NOMO-1 treated with DMSO at 0.1 percent for 48 hours (cell line): ENCODE measurements at regions not wholly inside any gene's neighbourhood (a gene's known extent, or its start where the extent isn't known, plus 50 kb on each side); places are given as distances from the start of the nearest gene placed in this dataset.

Experiments
- DNase-seq: peaks from one replicate; lab custom pipeline; 2025; ENCODE audit not compliant: unreplicated experiment; lab: John Stamatoyannopoulos, UW

DNA sequence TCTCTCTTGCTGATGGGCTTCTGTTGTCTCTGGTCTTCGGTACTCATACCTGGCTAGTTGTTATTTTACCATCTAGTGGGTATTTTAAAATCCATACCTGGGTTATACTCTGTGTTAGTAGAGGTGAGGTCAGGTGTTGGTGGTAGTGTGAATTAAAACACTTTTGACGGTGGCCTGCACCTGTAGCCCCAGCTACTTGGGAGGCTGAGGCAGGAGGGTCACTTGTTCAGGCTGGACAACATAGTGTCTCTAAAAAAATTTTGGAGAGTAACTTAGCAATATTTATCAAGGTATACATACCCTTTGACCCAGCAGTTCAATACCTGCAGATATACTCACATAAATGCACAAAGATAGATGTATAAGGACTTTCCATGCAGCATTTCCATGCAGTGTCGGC is 55.4 kb downstream of the GSX1 start:
- DNase-seq, result no peak

DNA sequence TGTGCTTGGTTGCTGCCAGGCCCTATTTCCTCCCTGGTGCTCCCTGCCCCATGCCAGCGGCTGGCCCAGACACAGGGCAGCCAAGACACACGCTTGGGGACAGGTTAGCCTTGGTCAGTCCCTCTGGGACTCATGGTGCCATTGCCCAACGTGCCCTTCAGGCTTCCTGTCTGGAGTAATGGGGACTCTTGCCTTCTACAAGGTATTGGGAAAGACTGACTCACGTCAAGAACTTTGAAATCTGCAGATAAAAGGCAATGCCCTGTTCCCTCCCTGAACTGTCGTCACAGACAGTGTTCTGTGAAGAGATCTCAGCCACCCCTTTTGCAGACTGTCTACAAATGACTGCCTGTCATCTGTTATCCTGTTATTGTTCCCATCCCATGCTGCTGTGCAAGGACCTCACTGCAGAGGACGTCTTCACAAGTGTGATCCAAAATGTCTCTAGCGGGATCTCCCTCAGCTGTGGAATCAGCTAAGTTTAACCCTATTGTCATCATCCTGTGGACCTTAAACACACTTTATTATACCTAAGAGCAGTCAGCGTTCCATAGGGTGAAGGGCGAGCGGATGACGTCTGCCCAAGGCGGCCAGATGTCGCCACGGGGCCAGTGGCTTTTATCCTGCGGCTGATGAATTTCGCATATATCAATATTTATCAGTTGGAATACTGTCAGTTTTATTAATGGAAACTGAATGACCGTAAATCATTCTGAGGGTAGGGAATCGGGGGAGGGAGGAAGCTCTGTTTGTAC is 59.0 kb downstream of the GSX1 start:
- DNase-seq, result peak; percentile 18

DNA sequence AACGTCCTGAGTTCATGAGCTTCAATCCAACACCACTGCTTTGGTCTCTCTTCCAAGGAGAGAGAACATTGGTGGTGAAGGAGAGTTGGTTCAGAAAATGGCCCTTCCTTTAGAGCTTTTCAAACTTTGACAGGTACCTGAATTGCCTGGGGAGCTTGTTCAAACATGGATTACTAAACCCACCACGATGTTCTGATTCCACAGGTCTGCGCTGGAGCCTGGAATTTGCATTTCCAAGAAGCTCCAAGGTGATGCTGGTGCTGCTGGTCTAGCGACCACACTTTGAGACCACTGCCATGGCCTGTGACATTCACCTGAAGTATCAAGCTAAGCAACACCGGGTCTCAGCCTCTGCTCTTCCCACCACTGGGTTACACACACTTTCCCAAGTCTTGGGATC is 60.2 kb downstream of the GSX1 start:
- no peak for DNase-seq

DNA sequence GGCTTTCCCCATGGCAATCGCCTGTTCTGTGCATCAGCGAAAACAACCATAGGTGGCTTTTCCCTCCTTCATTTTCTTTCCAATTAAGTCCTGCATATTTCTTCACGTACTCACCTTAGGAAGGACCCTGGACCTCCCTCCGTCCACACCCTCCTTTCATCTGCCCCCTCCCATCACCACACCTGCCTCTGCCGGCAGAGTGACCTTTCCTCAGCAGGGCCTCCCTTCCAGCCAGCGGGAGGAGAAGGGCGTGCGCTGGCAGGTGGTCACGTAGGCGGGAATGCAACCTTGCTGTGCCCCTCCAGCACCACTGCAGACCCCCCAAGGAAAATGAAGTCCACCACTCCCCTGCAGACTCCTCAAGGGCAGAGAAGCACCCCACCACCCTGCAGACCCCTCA is 61.1 kb downstream of the GSX1 start:
- DNase-seq, result no peak

DNA sequence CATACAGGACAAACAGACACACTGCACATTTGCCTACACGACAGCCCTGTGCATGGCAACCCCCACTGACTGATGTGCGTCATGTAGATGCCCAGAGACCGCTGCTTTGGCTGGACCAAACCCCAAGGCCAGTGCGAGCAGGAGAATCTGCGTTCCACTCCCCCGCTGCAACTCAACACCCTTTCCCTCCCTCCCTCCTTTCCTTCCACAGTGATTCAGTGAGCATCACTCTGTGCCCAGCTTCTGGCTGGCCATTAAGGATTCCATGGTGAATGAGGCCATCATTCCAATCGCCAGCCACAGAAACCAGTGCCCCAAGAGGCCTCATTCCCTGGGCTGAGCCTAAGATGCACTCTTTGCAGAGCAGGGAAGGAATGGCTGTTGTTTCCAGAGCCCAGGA is 61.6 kb downstream of the GSX1 start:
- DNase-seq, result no peak

DNA sequence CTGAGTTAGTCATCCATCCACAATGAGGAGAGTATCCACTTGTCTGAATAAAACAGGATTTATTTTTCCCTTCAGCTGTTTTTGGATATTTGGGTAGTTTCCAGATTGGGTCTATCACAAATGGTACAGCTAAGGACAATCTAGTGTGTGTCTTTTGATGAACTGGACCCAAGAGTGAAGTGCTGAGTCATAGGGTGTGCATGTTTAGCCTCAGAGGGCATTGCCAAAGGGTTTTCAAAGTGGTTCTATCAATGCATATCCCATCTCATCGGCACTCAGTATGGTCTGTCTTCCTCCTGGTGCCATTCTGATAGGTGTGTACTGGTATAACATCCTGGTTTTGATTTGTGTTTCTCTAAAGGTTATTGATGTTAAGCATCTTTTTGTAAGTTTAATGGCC is 62.3 kb downstream of the GSX1 start:
- no peak for DNase-seq

DNA sequence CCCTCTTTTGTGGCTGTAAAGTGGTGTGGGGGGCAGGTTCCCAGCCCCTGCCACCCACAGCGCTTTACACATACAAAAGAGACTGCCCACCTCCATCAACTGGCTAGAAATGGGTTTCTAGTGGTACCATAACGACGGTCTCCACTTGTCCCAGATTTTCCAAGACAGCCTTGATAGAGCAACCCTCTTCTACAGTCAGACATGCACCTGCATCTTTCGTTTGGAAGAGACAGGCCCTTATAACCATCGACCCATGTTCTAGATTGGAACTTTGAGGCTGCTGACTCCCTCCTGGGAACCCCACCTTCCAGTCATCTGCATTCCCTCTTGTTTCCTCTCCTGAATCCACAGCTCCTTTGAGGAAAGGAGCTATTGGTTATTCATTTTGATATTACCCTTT is 63.1 kb downstream of the GSX1 start:
- no peak for DNase-seq

DNA sequence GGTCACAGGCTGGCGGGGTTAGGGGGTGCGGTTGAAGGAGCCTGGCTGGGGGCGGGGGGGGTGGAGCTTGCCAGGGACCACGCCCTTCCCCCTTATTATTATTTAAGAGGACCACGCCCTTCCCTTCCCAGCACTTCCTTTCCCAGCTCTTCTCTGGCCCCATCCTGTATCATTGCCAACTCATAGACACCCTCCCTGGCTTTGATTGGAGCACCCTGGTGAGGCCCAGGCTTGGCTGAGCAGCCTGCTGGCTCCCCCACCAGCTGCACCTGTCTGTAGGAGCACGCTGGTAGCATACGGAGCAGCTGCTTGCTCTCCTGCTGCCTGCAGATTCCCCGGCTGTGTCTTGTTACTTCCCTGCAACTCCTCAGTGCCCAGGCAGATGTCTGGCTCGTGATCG is 62.5 kb upstream of the PDX1 start:
- DNase-seq, result no peak

DNA sequence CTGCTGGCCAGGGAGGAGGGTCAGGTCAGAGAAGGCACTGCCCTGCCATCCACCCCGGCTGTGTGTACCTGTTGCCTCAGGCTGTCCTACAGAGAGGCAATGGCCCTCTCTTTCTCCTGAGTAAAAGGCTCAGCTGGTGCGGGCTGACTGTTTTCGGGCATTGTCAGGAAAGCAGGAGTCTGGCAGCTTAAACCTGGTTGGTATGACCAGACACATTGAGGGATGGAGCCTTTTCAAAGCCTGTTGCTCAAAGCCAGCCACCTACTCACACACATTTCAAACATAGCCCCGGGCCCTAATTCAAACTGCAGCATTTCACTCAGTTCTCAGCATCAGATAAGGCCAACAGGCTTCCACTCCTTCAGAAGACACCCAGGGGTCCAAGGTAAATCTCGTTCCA is 61.8 kb upstream of the PDX1 start:
- no peak for DNase-seq

DNA sequence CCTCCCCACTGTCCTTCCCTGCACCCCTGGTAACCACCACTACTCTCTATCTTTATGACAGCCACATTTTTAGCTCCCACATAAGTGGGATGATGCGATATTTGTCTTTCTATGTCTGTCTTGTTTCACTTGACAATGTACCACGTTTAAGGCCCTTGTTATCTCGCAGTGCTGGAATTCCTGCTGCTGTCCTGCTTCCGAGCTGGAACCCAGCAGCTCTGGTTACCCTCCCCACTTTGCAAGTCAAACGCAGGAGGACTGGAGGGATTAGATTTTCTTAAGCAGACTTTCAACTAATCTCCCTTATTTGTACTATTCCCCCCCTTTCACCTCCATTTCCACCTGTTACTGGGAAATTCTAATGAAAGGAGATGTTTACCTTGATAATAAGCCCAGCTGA is 59.1 kb upstream of the PDX1 start:
- no peak for DNase-seq

DNA sequence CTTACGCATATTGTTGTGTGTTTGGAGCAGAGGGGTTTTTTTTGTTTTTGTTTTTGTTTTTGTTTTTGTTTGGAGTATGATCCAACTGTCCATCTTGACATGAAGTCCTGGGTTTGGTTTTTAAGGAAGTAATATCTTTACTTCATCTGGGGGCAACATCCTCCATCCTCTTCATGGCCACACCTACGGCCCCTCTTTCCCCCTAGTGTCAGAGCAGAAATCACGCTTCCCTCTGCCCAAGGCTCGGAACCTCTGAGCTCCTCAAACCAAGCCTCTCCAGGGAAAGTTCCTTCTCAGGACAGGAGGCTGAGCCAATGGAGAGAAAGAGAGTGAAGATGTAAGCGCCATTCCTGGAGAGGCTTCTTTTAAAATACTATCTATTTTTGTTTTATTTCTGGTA is 58.6 kb upstream of the PDX1 start:
- DNase-seq, result no peak

DNA sequence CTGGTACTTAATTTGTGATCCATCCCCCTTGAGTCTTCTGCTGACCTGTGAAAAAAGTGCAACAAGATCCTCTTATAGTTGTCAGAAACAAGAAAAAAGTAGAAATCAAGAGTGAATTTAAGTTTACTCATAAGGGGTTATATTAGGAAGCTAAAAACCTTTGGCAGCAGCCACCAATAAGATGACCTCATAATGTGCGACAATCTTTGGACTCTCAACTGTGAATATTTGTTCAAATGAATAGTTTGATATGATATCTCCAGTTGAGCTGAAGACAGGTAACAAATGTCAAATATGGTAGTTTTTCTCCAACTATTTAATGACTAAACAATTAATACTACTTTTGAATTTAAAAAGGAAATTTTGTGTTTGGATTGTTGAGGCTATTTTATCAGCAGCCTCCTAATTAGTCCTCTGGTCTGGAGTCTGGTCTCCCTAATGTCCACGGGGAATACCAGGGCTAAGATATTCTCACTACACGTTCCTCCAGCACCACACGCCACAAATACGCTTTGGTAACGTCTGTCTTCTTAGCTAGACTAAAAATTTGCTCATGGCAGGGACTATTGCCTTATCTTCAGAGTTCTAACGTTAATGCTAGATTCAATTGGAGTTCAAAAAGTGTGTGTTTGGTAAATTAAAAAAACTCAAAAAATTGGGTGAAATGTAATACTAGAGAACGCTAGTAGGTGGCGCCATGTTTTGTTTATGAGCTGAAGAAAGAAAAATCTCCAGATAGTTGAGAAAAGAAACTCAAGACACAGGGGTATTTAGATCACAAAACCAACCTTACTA is 51.0 kb upstream of the PDX1 start:
- DNase-seq, result peak; percentile 31

DNA sequence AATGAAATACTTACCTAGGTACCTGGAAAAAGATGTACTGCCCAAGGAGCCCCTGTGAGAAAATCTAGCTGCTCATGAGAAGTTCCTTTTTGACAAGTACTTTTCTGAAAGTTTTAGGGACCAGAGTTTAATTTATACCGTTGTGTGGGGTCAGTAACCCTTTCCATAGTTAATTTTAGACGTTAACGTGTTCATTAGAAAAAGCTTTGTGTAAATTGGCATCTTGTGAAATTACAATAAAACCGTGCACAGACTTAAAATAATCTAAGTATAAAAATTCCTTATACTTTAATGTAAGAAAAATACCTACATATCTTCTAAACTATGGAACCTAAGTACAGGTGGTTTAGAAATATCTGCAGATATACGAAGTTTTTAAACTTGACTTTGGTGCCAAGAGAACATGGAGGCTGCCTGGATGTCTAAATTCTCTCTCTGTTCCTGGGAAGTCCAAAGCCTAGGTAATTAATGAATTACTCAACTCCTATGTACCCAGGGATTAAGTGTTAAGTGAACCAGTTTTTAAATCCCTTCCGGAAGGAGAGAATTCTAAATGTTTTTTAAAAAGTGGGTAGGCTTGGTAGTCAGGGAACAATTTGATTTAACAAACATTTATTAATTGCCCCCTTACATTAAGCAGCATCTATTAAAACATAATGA is 50.2 kb upstream of the PDX1 start:
- no peak for DNase-seq
